ENCODE measurements at regions not wholly inside any gene's neighbourhood (a gene's known extent, or its start where the extent isn't known, plus 50 kb on each side); places are given as distances from the start of the nearest gene placed in this dataset.

DNA sequence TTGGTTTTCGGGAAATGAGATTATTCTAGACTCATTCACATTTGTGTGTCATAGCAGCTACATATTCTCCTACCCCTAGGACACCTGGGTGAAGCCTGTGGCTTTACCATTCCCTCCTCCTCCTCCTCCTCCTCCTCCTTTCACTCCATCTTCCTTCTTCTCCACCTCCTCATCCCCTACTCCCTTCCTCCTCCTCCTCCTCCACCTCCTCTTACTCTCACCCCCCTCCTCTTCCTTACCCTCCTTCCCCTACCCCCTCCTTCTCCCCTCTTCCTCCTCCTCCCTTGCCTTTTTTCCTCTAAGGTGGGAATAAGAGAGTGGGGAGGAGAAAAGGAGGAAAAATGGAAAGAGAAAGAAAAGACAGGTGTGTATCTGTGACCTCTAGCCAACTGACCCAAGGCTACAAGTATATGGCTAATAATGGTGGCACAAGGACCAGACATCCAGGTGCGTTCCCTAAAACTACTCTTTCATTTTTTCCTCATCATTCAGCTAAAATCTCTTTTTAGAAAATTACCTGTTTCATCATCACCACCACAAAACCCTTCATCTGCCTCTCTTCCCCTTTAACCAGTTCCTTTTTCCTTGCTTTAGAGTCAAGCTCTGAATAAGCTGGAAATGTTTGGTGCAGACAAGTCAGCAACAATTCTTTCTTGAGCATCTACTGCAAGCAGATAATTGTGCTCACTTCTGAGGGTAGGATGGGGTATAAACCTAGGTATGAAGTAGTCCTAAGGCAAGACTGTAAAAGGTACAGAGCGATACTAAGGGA, 149.8 kb upstream of the FOXN3 start:
- H3K27ac ChIP-seq (ENCODE audit: low read length): no peak overlapping the region
- H3K4me3 ChIP-seq (ENCODE audit: low read length): no peak overlapping the region
- no peaks in the 10 kb centered on the region for H3K27me3 ChIP-seq (ENCODE audit: control insufficient read depth, insufficient read depth, low read length)
- H3K9me3 ChIP-seq (ENCODE audit: control insufficient read depth, low read depth, low read length): no peaks in the 10 kb centered on the region
- WGBS (ENCODE audit: insufficient coverage, low lambda C conversion rate): no CpG with 5 or more reads among the region's 3 CpGs
- no peaks in the 10 kb centered on the region for H3K36me3 ChIP-seq (ENCODE audit: control insufficient read depth, insufficient read depth, low read length)
- H3K4me1 ChIP-seq (ENCODE audit: control insufficient read depth, insufficient read depth, low read length): no peaks in the 10 kb centered on the region
- DNase-seq: no peak

DNA sequence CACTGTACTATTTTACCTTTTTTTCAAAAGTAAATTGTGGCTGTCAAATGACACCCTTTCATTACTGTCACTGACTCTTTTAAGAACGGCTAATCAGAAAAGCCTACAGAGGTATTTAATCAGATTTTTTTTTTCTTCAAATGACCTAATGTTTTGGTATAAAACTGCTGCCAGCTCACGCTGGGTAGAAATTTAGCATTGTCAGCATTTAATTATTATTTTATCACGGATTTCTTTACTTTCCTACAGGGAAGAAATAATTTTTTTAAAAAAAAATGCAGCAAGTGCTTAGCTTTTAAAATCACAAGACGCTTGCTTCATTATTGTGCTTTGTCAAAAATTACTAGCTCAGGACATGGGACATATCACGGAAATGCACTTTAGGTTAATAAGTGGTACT, 149.1 kb upstream of the FOXN3 start:
- no peak overlapping the region for H3K27ac ChIP-seq (ENCODE audit: low read length)
- no peaks in the 10 kb centered on the region for H3K27me3 ChIP-seq (ENCODE audit: control insufficient read depth, insufficient read depth, low read length)
- H3K9me3 ChIP-seq (ENCODE audit: control insufficient read depth, low read depth, low read length): no peaks in the 10 kb centered on the region
- DNase-seq: no peak
- no peaks in the 10 kb centered on the region for H3K36me3 ChIP-seq (ENCODE audit: control insufficient read depth, insufficient read depth, low read length)
- H3K4me1 ChIP-seq (ENCODE audit: control insufficient read depth, insufficient read depth, low read length): no peaks in the 10 kb centered on the region
- 75% methylated on average over 4 of the region's 5 CpGs for WGBS (ENCODE audit: insufficient coverage, low lambda C conversion rate)
- H3K4me3 ChIP-seq (ENCODE audit: low read length): no peak overlapping the region

DNA sequence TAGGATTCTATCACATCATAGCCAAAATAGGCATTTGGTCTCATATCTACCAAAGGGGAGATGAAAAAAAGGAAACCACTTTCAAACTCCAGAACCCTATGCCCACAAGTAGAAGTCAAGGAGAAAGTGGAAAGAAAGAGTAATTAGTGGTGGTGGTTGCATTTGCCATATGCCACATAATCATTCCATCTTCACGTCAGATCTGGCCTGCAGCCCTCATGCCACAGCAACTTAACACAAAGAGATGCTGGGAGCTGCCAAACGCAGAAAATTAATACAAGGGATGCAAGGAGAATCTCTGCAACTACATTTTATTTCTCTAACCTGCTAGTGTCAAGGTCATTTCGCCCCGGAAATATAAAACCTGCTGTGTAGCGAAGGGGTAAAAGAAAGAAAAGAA, 148.6 kb upstream of the FOXN3 start:
- no peak overlapping the region for H3K4me3 ChIP-seq (ENCODE audit: low read length)
- H3K4me1 ChIP-seq (ENCODE audit: control insufficient read depth, insufficient read depth, low read length): no peaks in the 10 kb centered on the region
- no peaks in the 10 kb centered on the region for H3K36me3 ChIP-seq (ENCODE audit: control insufficient read depth, insufficient read depth, low read length)
- DNase-seq: no peak
- no peak overlapping the region for H3K27ac ChIP-seq (ENCODE audit: low read length)
- no CpG with 5 or more reads among the region's 5 CpGs for WGBS (ENCODE audit: insufficient coverage, low lambda C conversion rate)
- H3K9me3 ChIP-seq (ENCODE audit: control insufficient read depth, low read depth, low read length): no peaks in the 10 kb centered on the region
- H3K27me3 ChIP-seq (ENCODE audit: control insufficient read depth, insufficient read depth, low read length): no peaks in the 10 kb centered on the region

DNA sequence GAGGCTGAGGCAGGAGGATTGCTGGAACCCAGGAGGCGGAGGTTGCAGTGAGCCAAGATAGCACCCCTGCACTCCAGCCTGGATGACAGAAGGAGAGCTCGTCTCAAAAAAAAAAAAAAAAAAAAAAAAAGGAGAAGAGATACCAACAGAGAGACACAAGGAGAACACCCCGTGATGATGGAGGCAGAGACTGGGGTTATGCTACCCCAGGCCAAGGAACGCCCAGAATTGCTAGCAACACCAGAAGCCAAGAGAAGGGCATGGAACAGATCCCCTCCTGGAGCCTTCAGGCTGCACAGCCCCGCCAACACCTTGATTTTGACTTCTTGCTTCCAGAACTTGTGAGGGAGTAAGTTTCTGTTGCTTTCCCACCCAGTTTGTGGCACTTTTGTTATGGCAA, 148.0 kb upstream of the FOXN3 start:
- no peak overlapping the region for H3K4me3 ChIP-seq (ENCODE audit: low read length)
- H3K27ac ChIP-seq (ENCODE audit: low read length): no peak overlapping the region
- no peaks in the 10 kb centered on the region for H3K9me3 ChIP-seq (ENCODE audit: control insufficient read depth, low read depth, low read length)
- WGBS (ENCODE audit: insufficient coverage, low lambda C conversion rate): no CpG with 5 or more reads among the region's 5 CpGs
- H3K4me1 ChIP-seq (ENCODE audit: control insufficient read depth, insufficient read depth, low read length): no peaks in the 10 kb centered on the region
- H3K27me3 ChIP-seq (ENCODE audit: control insufficient read depth, insufficient read depth, low read length): no peaks in the 10 kb centered on the region
- no peaks in the 10 kb centered on the region for H3K36me3 ChIP-seq (ENCODE audit: control insufficient read depth, insufficient read depth, low read length)
- no peak for DNase-seq

DNA sequence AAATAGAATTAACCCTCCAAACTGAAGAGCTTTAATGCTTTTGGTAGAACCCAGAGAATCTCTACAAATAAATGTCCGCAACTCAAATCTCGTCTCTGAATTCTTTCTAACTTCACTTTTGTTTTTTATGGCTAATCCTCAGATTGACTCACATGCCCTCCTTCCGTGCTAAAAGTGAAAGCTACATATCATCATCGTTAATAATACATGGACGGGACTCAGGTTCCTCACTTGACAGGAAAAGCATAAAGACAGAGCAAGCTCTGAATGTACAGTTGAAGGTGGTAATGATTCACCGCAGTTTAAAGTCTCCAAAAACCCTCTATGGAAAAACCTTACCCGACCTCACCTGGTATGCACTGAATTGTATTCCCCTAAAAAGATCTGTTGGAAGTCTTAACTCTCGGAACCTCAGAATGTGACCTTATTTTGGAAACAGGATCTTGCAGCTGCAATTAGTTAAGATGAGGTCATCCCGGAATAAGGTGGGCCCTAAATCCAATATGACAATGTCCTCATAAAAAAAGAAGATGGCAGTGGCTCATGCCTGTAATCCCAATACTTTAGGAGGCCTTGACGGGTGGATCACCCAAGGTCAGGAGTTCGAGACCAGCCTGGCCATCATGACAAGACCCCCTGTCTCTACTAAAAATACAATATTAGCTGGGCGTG, 147.4 kb upstream of the FOXN3 start:
- WGBS (ENCODE audit: insufficient coverage, low lambda C conversion rate): 69% methylated on average over 3 of the region's 12 CpGs
- H3K27ac ChIP-seq (ENCODE audit: low read length): no peak overlapping the region
- no peak overlapping the region for H3K4me3 ChIP-seq (ENCODE audit: low read length)
- no peaks in the 10 kb centered on the region for H3K9me3 ChIP-seq (ENCODE audit: control insufficient read depth, low read depth, low read length)
- H3K27me3 ChIP-seq (ENCODE audit: control insufficient read depth, insufficient read depth, low read length): no peaks in the 10 kb centered on the region
- no peaks in the 10 kb centered on the region for H3K4me1 ChIP-seq (ENCODE audit: control insufficient read depth, insufficient read depth, low read length)
- no peak for DNase-seq
- no peaks in the 10 kb centered on the region for H3K36me3 ChIP-seq (ENCODE audit: control insufficient read depth, insufficient read depth, low read length)

DNA sequence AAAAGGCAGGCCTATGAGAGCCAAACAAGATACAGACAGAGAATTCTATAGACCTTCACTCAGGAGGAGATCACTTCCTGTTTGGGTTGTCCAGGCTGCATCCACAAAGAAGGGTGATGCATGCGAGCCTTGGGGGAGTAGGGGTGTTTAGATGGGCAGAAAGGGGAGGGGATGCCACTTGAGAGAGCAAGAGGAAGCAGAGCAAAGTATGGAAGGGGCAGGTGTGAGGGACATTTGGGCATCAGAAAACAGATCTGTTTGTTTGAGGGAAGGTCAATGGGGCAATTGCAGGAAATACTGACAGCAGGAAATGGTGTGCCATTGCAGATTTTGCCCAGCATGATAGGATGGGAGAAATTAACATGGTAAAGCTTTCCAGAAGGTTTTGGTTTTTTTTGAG, 146.4 kb upstream of the FOXN3 start:
- Histone ChIP-seq H3K4me3 (ENCODE audit: low read length) (no peak overlapping the region), H3K27me3 (ENCODE audit: control insufficient read depth, insufficient read depth, low read length) (no peaks in the 10 kb centered on the region), H3K4me1 (ENCODE audit: control insufficient read depth, insufficient read depth, low read length) (no peaks in the 10 kb centered on the region), H3K9me3 (ENCODE audit: control insufficient read depth, low read depth, low read length) (no peaks in the 10 kb centered on the region), H3K36me3 (ENCODE audit: control insufficient read depth, insufficient read depth, low read length) (peaks cover 2% of the 10 kb centered on the region), H3K27ac (ENCODE audit: low read length) (no peak overlapping the region)
- no peak for DNase-seq
- 100% methylated on average over 1 of the region's 1 CpG for WGBS (ENCODE audit: insufficient coverage, low lambda C conversion rate)

DNA sequence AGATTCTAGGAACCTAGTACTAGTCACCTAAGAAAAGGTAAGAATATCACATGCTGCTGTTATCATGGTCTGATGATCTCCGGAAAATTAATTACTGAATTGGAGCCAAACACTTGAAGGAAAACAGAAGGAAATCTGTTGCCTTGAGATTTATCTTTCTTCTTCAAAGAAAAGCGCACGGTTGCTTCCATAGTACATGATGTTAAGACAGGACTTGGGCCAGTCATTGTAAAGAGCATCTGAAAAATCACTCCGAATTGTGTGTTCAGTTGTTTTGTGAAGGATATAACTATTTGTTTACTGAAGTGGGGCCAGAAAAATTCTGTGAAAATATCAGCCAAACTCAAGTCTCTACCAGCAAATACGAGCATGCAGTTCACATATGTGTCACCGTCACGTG, 134.9 kb upstream of the FOXN3 start:
- H3K4me3 ChIP-seq (ENCODE audit: low read length): no peak overlapping the region
- no peaks in the 10 kb centered on the region for H3K36me3 ChIP-seq (ENCODE audit: control insufficient read depth, insufficient read depth, low read length)
- no peaks in the 10 kb centered on the region for H3K27me3 ChIP-seq (ENCODE audit: control insufficient read depth, insufficient read depth, low read length)
- no peaks in the 10 kb centered on the region for H3K9me3 ChIP-seq (ENCODE audit: control insufficient read depth, low read depth, low read length)
- H3K4me1 ChIP-seq (ENCODE audit: control insufficient read depth, insufficient read depth, low read length): no peaks in the 10 kb centered on the region
- no peak for DNase-seq
- H3K27ac ChIP-seq (ENCODE audit: low read length): no peak overlapping the region
- no CpG with 5 or more reads among the region's 7 CpGs for WGBS (ENCODE audit: insufficient coverage, low lambda C conversion rate)

DNA sequence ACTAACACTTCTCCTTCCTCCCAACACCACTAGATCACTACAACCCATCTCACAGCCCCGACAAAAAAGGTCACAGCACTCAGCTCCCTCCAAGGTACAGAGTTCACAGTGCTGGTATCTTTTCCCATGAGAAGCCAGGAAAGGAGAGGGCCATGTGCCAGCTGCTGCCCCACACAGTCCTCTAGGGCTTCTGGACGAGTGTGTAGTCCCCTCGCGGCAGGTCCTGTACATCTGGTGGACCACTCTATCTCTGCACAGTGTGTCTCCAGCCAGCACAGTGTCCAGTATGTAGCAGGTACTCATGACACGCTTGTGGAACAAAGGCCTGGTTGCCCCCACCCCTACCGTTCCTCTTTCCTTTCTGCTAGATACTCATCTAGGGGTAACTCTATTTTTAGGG, 134.4 kb upstream of the FOXN3 start:
- Histone ChIP-seq H3K27ac (ENCODE audit: low read length) (peak overlapping the region; percentile 15), H3K9me3 (ENCODE audit: control insufficient read depth, low read depth, low read length) (no peaks in the 10 kb centered on the region), H3K4me1 (ENCODE audit: control insufficient read depth, insufficient read depth, low read length) (no peaks in the 10 kb centered on the region), H3K4me3 (ENCODE audit: low read length) (no peak overlapping the region), H3K36me3 (ENCODE audit: control insufficient read depth, insufficient read depth, low read length) (no peaks in the 10 kb centered on the region), H3K27me3 (ENCODE audit: control insufficient read depth, insufficient read depth, low read length) (no peaks in the 10 kb centered on the region)
- no peak for DNase-seq
- WGBS (ENCODE audit: insufficient coverage, low lambda C conversion rate): no CpG with 5 or more reads among the region's 6 CpGs

DNA sequence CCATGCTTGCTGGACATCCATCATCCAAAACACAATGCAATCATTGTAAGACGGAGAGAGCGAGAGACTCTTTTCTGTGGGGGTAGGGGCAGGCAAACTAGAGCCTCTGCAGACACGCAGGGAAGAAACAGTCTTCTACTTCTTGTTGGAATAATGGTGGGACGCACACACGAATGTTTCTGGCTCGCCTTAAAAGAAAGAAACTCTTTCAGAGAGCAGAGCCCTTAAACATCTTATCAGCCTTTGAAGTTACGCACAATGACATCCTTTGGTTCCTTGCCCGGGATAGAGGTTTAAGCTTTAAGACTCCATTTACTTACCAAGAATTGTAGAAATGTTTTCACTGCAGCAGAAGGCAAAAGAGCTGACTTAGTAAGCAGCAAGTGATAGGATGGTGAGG, 133.8 kb upstream of the FOXN3 start:
- 100% methylated on average over 2 of the region's 8 CpGs for WGBS (ENCODE audit: insufficient coverage, low lambda C conversion rate)
- Histone ChIP-seq H3K4me1 (ENCODE audit: control insufficient read depth, insufficient read depth, low read length) (no peaks in the 10 kb centered on the region), H3K27ac (ENCODE audit: low read length) (peak overlapping the region; percentile 15), H3K4me3 (ENCODE audit: low read length) (no peak overlapping the region), H3K9me3 (ENCODE audit: control insufficient read depth, low read depth, low read length) (no peaks in the 10 kb centered on the region), H3K36me3 (ENCODE audit: control insufficient read depth, insufficient read depth, low read length) (no peaks in the 10 kb centered on the region), H3K27me3 (ENCODE audit: control insufficient read depth, insufficient read depth, low read length) (no peaks in the 10 kb centered on the region)
- no peak for DNase-seq

DNA sequence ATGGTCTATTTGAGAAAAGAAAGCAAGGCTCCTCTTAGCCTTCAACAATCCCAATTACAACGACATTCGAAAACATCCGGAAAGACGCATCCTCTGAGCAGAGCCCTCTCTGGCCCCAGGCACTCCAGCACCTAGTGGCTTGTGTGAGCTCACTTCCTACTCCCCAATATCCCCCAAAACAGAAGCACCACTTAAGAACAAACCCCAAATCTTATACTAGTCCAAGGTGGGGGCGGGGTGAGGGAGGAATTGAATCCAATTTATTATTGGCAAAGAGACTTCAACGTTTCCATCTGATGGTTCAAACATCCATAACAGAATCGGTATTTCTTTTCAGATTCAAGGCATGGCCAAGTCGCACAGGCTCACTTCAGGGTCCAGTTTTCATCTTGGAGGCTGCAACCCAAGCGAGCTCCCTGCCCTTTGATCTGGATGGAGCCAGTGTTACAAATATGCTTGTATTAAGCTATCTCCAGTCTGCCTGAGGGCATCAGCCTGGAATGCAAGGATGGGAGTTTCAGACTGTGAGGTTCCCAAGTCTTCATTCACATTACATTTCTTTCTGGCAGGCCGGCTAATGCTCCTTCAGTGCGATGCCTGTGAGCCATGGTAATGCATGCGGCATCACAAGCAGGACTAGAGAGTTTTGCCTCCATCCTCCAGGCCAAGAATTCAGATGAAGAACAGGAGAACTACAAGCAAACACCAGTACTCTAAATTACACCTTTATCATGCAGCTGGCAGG, 132.5 kb upstream of the FOXN3 start:
- Histone ChIP-seq H3K27me3 (ENCODE audit: control insufficient read depth, insufficient read depth, low read length) (no peaks in the 10 kb centered on the region), H3K4me3 (ENCODE audit: low read length) (no peak overlapping the region), H3K27ac (ENCODE audit: low read length) (no peak overlapping the region), H3K4me1 (ENCODE audit: control insufficient read depth, insufficient read depth, low read length) (no peaks in the 10 kb centered on the region), H3K36me3 (ENCODE audit: control insufficient read depth, insufficient read depth, low read length) (no peaks in the 10 kb centered on the region), H3K9me3 (ENCODE audit: control insufficient read depth, low read depth, low read length) (no peaks in the 10 kb centered on the region)
- no peak for DNase-seq
- no CpG with 5 or more reads among the region's 12 CpGs for WGBS (ENCODE audit: insufficient coverage, low lambda C conversion rate)

All from large intestine (tissue), 3 donors.